MV-4-11 (cell line): ENCODE measurements at regions not wholly inside any gene's neighbourhood (a gene's known extent, or its start where the extent isn't known, plus 50 kb on each side); places are given as distances from the start of the nearest gene placed in this dataset.

ENCODE experiments used
- DNase-seq: peaks from one replicate; lab custom pipeline; 2025; lab: John Stamatoyannopoulos, UW

GRCh38 chr15:77759896-77760592, 127.3 kb upstream of the LINGO1 start:
- DNase-seq = no peak

GRCh38 chr15:77753939-77754338, 121.2 kb upstream of the LINGO1 start:
- DNase-seq = no peak

GRCh38 chr15:77753281-77753873, 120.7 kb upstream of the LINGO1 start:
- DNase-seq = no peak

- DNase-seq = no peak
Measured at GRCh38 chr15:77749998-77750540, 117.4 kb upstream of the LINGO1 start.

- DNase-seq = no peak
Measured at GRCh38 chr15:77749236-77749997, 116.7 kb upstream of the LINGO1 start.

- no peak for DNase-seq
Measured at GRCh38 chr15:77748078-77749064, 115.7 kb upstream of the LINGO1 start.

GRCh38 chr15:77747175-77748077, 114.7 kb upstream of the LINGO1 start:
- DNase-seq = no peak

- DNase-seq = no peak
Measured at GRCh38 chr15:77746254-77747174, 113.8 kb upstream of the LINGO1 start.

- DNase-seq = no peak
Measured at GRCh38 chr15:77744398-77744797, 111.7 kb upstream of the LINGO1 start.

GRCh38 chr15:77742570-77742969, 109.9 kb upstream of the LINGO1 start:
- no peak for DNase-seq

- no peak for DNase-seq
Measured at GRCh38 chr15:77742127-77742526, 109.4 kb upstream of the LINGO1 start.

GRCh38 chr15:77741106-77741505, 108.4 kb upstream of the LINGO1 start:
- DNase-seq = no peak

- no peak for DNase-seq
Measured at GRCh38 chr15:77739591-77740378, 107.1 kb upstream of the LINGO1 start.

- no peak for DNase-seq
Measured at GRCh38 chr15:77738441-77739302, 106.0 kb upstream of the LINGO1 start.

- no peak for DNase-seq
Measured at GRCh38 chr15:77738038-77738370, 105.3 kb upstream of the LINGO1 start.

- DNase-seq = no peak
Measured at GRCh38 chr15:77737238-77738037, 104.7 kb upstream of the LINGO1 start.

GRCh38 chr15:77734306-77734705, 101.6 kb upstream of the LINGO1 start:
- DNase-seq = no peak
